GM20000 (cell line): ENCODE measurements at regions not wholly inside any gene's neighbourhood (a gene's known extent, or its start where the extent isn't known, plus 50 kb on each side); places are given as distances from the start of the nearest gene placed in this dataset.

Source experiments
- DNase-seq: peaks from one replicate; pipeline ENCODE4 v3.0.0; 2012; ENCODE audit warnings: low spot score
- CTCF ChIP-seq: IDR thresholded peaks from 2 replicates; pipeline ENCODE4 v1.5.1; 2012; ENCODE audit warnings: mild to moderate bottlenecking, control low read depth; ENCODE audit errors: extremely low read depth, missing control alignments

GRCh38 chr22:27201741-27202140 is 544.4 kb downstream of the MIAT start:
- TF ChIP-seq CTCF: no peak
- DNase-seq: no peak

- no peak for TF ChIP-seq CTCF
- DNase-seq: no peak
Observed at GRCh38 chr22:27203276-27203660, 545.9 kb downstream of the MIAT start.

- TF ChIP-seq CTCF: no peak
- DNase-seq: no peak
Observed at GRCh38 chr22:27204280-27204679, 546.9 kb downstream of the MIAT start.

DNA sequence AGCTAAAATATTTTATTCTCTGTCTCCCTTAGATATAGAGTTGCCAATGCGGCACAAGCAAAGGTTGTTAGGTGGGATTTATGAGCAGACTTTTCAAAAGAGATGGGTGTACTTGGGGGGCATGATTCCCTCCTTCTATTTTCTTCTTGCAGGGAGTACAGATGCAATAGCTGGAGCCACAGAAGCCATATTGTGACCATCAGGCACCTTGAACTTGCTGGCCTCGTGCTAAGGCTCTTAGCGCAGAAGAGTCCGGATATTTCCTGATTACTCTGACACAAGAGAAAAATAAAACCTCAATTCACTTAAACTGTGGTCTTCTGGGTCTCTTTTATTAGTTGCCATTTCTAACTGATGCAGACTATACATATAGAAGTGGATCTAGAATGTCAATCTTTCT is 547.4 kb downstream of the MIAT start:
- no peak for DNase-seq
- no peak for TF ChIP-seq CTCF

- no peak for DNase-seq
- TF ChIP-seq CTCF: no peak
Observed at GRCh38 chr22:27205492-27206373, 548.3 kb downstream of the MIAT start.

GRCh38 chr22:27206374-27207133 is 549.2 kb downstream of the MIAT start:
- TF ChIP-seq CTCF: no peak
- no peak for DNase-seq

- no peak for TF ChIP-seq CTCF
- no peak for DNase-seq
Observed at GRCh38 chr22:27207266-27207665, 549.9 kb downstream of the MIAT start.
